GM12878 (cell line): ENCODE measurements at regions not wholly inside any gene's neighbourhood (a gene's known extent, or its start where the extent isn't known, plus 50 kb on each side); places are given as distances from the start of the nearest gene placed in this dataset.

Experiments used
- ATAC-seq: fragments of 200-7000 bp; cut with Tn5 transposase; 3 replicates; pipeline ENCODE4 v1.9.1; 2020; ENCODE audit warnings: mild to moderate bottlenecking, moderate library complexity
- BruUV-seq: library from RNA; stranded (reverse); fragments of 400-500 nt; replicated peaks from 2 replicates; lab custom pipeline; 2021; lab: Mats Ljungman, UMichigan
- CTCF ChIA-PET: fragments of 300-600 bp; sonication (Branson Sonifier 250); formaldehyde crosslinking; extraction: SDS; loops from one replicate; lab custom pipeline; 2021; ENCODE audit warnings: inconsistent platforms; lab: Yijun Ruan, JAX
- POLR2A ChIA-PET: fragments of 350-600 bp; formaldehyde crosslinking; extraction: SDS; loops from one replicate; lab custom pipeline; 2021; ENCODE audit warnings: inconsistent platforms; lab: Charles Lee
- RAD21 ChIA-PET: fragments of 300-600 bp; sonication (Branson Sonifier 250); formaldehyde crosslinking; loops from one replicate; lab custom pipeline; 2023; ENCODE audit warnings: antibody characterized with exemption; ENCODE audit not compliant: unreplicated experiment; lab: Charles Lee
- SMC1A ChIA-PET: fragments of 300-600 bp; sonication (Branson Sonifier 250); formaldehyde crosslinking; loops from one replicate; lab custom pipeline; 2023; ENCODE audit not compliant: unreplicated experiment, uncharacterized antibody; lab: Charles Lee
- DNase-seq: peaks from one replicate; pipeline ENCODE4 v3.0.0-alpha.2; 2011; ENCODE audit warnings: low read depth, low spot score
- FAIRE-seq: peaks from 3 replicates; lab custom pipeline; 2011; peaks lifted over from hg19 to GRCh38; lab: Jason Lieb, UNC
- H2AFZ ChIP-seq: 2 replicates; pipeline ENCODE4 v1.6.0; 2011; ENCODE audit warnings: low read depth, low read length, control low read depth; ENCODE audit not compliant: control insufficient read depth
- H3K27ac ChIP-seq: 2 replicates; pipeline ENCODE4 v1.5.1; 2011; ENCODE audit warnings: control low read depth; ENCODE audit not compliant: control insufficient read depth, insufficient read depth
- H3K27me3 ChIP-seq, 2 experiments: replicated peaks in 1 of 2; 2 replicates each; pipeline versions ENCODE4 v1.6.0 to v1.6.1; 2011; ENCODE audit warnings: low read length in 1 of 2; ENCODE audit not compliant: control insufficient read depth in 2 of 2, insufficient read depth in 2 of 2
- H3K36me3 ChIP-seq, 2 experiments: 2 replicates each; pipeline ENCODE4 v1.5.1; 2011; ENCODE audit warnings: low read length in 1 of 2; ENCODE audit not compliant: control insufficient read depth in 2 of 2, insufficient read depth in 2 of 2
- H3K4me1 ChIP-seq: 2 replicates; pipeline ENCODE4 v1.6.1; 2011; ENCODE audit warnings: mild to moderate bottlenecking, low read length, moderate library complexity, mixed read lengths; ENCODE audit not compliant: control insufficient read depth, insufficient read depth
- H3K4me2 ChIP-seq: 2 replicates; pipeline ENCODE4 v1.6.0; 2011; ENCODE audit warnings: control low read depth; ENCODE audit not compliant: control insufficient read depth, insufficient read depth
- H3K4me3 ChIP-seq: fragments of 200-600 bp; sonication (generic); 2 replicates; pipeline ENCODE4 v1.5.1; 2016
- H3K79me2 ChIP-seq: 2 replicates; pipeline ENCODE4 v1.6.0; 2011; ENCODE audit warnings: low read length; ENCODE audit not compliant: control insufficient read depth, insufficient read depth
- H3K9ac ChIP-seq: 2 replicates; pipeline ENCODE4 v1.8.0; 2011; ENCODE audit warnings: low read length, control low read depth, mixed read lengths; ENCODE audit not compliant: control insufficient read depth, insufficient read depth
- H3K9me3 ChIP-seq: replicated peaks from 3 replicates; pipeline ENCODE4 v1.5.1; 2011; ENCODE audit warnings: mild to moderate bottlenecking, low read length; ENCODE audit not compliant: control insufficient read depth, insufficient read depth
- H4K20me1 ChIP-seq: 2 replicates; pipeline ENCODE4 v1.6.0; 2011; ENCODE audit not compliant: control insufficient read depth, insufficient read depth
- ATF3 ChIP-seq: IDR thresholded peaks from 2 replicates; pipeline ENCODE4 v1.6.1; 2011; ENCODE audit warnings: low read depth, mild to moderate bottlenecking, low read length, moderate library complexity, borderline replicate concordance; ENCODE audit errors: extremely low read depth
- CBX3 ChIP-seq: fragments of 200-600 bp; sonication (generic); IDR thresholded peaks from 2 replicates; pipeline ENCODE4 v1.6.1; 2016; ENCODE audit warnings: low read depth, borderline replicate concordance
- E4F1 ChIP-seq: fragments of 450-650 bp; IDR thresholded peaks from 2 replicates; pipeline ENCODE4 v1.6.1; 2018; ENCODE audit warnings: borderline replicate concordance, mild to moderate bottlenecking; ENCODE audit not compliant: partially characterized antibody
- HDGF ChIP-seq: fragments of 450-650 bp; IDR thresholded peaks from 2 replicates; pipeline ENCODE4 v1.6.1; 2016; ENCODE audit warnings: antibody characterized with exemption
- IRF4 ChIP-seq: IDR thresholded peaks from 2 replicates; pipeline ENCODE4 v1.6.1; 2011; ENCODE audit warnings: low read depth, low read length
- NBN ChIP-seq: fragments of 450-650 bp; IDR thresholded peaks from 2 replicates; pipeline ENCODE4 v1.6.1; 2016
- POLR2A ChIP-seq: IDR thresholded peaks from 2 replicates; pipeline ENCODE4 v1.6.1; 2011; ENCODE audit warnings: low read depth, mild to moderate bottlenecking, low read length
- SREBF2 ChIP-seq: IDR thresholded peaks from 2 replicates; pipeline ENCODE4 v1.6.1; 2012; ENCODE audit warnings: mild to moderate bottlenecking, low read length
- TARDBP ChIP-seq: IDR thresholded peaks from 2 replicates; pipeline ENCODE4 v1.6.1; 2016; ENCODE audit warnings: borderline replicate concordance
- TCF3 ChIP-seq: IDR thresholded peaks from 2 replicates; pipeline ENCODE4 v1.6.1; 2012; ENCODE audit warnings: low read depth, mild to moderate bottlenecking, low read length, borderline replicate concordance; ENCODE audit not compliant: insufficient read depth
- YBX1 ChIP-seq: fragments of 450-650 bp; IDR thresholded peaks from 2 replicates; pipeline ENCODE4 v1.6.1; 2016; ENCODE audit warnings: antibody characterized with exemption
- ZNF274 ChIP-seq: IDR thresholded peaks from one replicate; pipeline ENCODE4 v1.8.0; 2011; ENCODE audit not compliant: insufficient read length, insufficient read depth
- ZNF687 ChIP-seq: fragments of 450-650 bp; IDR thresholded peaks from 2 replicates; pipeline ENCODE4 v1.6.1; 2017; ENCODE audit warnings: mild to moderate bottlenecking, moderate library complexity
- WGBS: methylation state at CpG from one replicate; pipeline ENCODE4 v1.1.6; 2016; ENCODE audit warnings: low lambda C conversion rate; ENCODE audit not compliant: insufficient replicate concordance, insufficient coverage; ENCODE audit errors: missing lambda C conversion rate; 5-methylcytosine and 5-hydroxymethylcytosine counted together
- in situ Hi-C: fragments of 300-500 bp; cut with MboI; formaldehyde crosslinking; loops from 9 replicates; pipeline ENCODE4 v1.14.3; 2018; ENCODE audit warnings: mixed read lengths
- intact Hi-C: fragments of 100-400 bp; cut with micrococcal nuclease; formaldehyde crosslinking; loops from one replicate; pipeline ENCODE4 v1.14.2; 2022; ENCODE audit not compliant: unreplicated experiment

- ChIA-PET CTCF (no interaction called here), POLR2A (no interaction called here), RAD21 (no interaction called here)
- DNase-seq (no peak), ATAC-seq (no peak), FAIRE-seq (no peak)
- Histone ChIP-seq H3K36me3 (no peaks in the 10 kb centered on the region), H3K9ac (no peak overlapping the region), H2AFZ (no peak overlapping the region), H3K4me1 (no peaks in the 10 kb centered on the region), H3K9me3 (no peaks in the 10 kb centered on the region; the same call in 2 of the 3 replicates), H3K27ac (no peak overlapping the region), H3K27me3 (no peaks in the 10 kb centered on the region), H3K79me2 (no peaks in the 10 kb centered on the region), H4K20me1 (no peaks in the 10 kb centered on the region)
- BruUV-seq = no TSS peak
- in situ Hi-C loops = no loop called here
- WGBS = 2% methylated on average over 4 of the region's 4 CpGs
- TF ChIP-seq CBX3 (no peak), NBN (no peak), E4F1 (no peak), TARDBP (no peak), IRF4 (no peak), POLR2A (no peak)
- TF ChIP-seq, all 136 proteins: peak for 0
- SMC1A ChIA-PET = interaction anchor here (0.6 kb wide), 1 partner anchor 14 kb away, joined by 3 read pairs; no protein-coding TSS in a partner anchor
- no peak overlapping the region for H3K4me3 ChIP-seq
- no peak overlapping the region for H3K4me2 ChIP-seq
- intact Hi-C loops = no loop called here
Measured at GRCh38 chr12:107436836-107437235, 248.8 kb upstream of the PWP1 start.

- Histone ChIP-seq H3K4me1 (no peaks in the 10 kb centered on the region), H2AFZ (no peak overlapping the region), H3K27me3 (no peaks in the 10 kb centered on the region), H3K36me3 (no peaks in the 10 kb centered on the region), H3K9ac (no peak overlapping the region), H3K9me3 (no peaks in the 10 kb centered on the region; the same call in 2 of the 3 replicates), H3K4me3 (no peak overlapping the region), H3K4me2 (no peak overlapping the region), H4K20me1 (no peaks in the 10 kb centered on the region), H3K79me2 (no peaks in the 10 kb centered on the region), H3K27ac (no peak overlapping the region)
- WGBS = 27% methylated on average over 6 of the region's 6 CpGs
- DNase-seq = no peak
- FAIRE-seq = no peak
- ChIA-PET SMC1A (no interaction called here), CTCF (no interaction called here), POLR2A (no interaction called here), RAD21 (interaction anchor here (0.6 kb wide), 1 partner anchor 34 kb away, joined by 3 read pairs; no protein-coding TSS in a partner anchor)
- intact Hi-C loops (no loop called here), in situ Hi-C loops (no loop called here)
- no peak for ATAC-seq
- no TSS peak for BruUV-seq
- TF ChIP-seq ATF3 (no peak), TCF3 (no peak), YBX1 (no peak), SREBF2 (no peak), HDGF (no peak), NBN (no peak), ZNF274 (no peak), ZNF687 (no peak)
Measured at GRCh38 chr12:107437954-107438353, 247.6 kb upstream of the PWP1 start.
